HuH-7.5 (cell line): ENCODE measurements at regions not wholly inside any gene's neighbourhood (a gene's known extent, or its start where the extent isn't known, plus 50 kb on each side); places are given as distances from the start of the nearest gene placed in this dataset.
"Not testable (repeated sequence)": the region's sequence is repeated elsewhere in the genome, so short reads cannot be mapped to it uniquely, and the experiment has no call there.

ENCODE experiments used
- DNase-seq: peaks from one replicate; pipeline ENCODE4 v3.0.0; 2011; ENCODE audit warnings: low spot score

DNA sequence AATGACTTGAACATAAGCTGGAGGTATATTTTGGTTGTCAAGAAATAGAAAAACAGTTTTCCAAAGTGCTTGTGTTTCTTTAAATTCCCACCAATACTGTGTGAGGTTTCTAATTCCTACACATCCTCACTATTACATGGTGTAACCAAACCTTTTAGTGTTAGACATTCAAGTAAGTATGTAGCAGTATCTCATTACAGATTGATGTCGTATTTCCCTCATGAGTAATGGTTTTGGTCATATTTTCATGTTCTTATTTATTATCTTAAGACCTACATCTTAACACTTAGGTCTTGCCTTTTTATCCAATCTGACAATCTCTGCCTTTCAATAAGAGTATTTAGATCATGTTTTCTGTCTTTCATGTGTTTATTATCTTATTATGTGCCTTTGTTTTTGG lies 253.7 kb upstream of the ANXA10 start:
- no peak for DNase-seq

DNA sequence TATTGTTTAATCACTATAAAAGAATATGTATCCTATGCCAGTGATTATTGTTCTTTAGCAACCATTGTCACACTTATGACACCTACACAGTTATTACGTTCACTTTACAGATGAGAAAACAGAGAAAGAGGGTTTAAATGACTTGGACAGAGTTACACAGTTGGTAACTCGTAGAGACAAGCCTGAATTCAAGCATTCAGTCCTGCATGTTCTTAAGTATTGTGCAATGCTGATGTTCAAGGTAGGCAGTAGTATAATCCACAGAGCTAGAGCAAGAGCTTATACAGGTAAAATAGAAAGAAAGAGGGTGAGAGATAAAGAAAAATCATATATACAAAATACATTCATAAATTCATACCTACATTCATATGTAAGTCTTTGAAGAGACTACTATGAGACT lies 249.8 kb upstream of the ANXA10 start:
- DNase-seq, result no peak

DNA sequence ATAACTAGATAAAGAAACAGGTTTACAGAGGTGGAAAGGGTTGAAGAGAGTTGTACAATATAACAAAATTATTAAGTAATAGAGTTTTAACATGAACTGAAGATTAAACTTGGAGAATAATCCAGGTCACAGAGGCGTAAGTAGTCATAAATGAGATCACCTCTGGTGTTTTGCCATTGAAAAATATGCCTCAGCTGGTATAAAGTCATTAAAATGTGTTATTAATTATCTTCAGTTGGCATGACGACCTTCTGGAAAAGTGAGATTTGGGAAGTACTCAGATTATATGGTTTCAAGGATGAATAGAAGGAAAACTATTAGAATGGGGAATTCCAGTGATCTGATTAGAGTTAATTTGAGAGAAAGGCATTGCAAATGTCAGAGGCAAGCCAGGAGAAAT lies 237.5 kb upstream of the ANXA10 start:
- no peak for DNase-seq

- not testable (repeated sequence) for DNase-seq
Measured at GRCh38 chr4:167858127-167858526, 234.2 kb upstream of the ANXA10 start.

- DNase-seq, result no peak
Measured at GRCh38 chr4:167867191-167867590, 225.1 kb upstream of the ANXA10 start.

DNA sequence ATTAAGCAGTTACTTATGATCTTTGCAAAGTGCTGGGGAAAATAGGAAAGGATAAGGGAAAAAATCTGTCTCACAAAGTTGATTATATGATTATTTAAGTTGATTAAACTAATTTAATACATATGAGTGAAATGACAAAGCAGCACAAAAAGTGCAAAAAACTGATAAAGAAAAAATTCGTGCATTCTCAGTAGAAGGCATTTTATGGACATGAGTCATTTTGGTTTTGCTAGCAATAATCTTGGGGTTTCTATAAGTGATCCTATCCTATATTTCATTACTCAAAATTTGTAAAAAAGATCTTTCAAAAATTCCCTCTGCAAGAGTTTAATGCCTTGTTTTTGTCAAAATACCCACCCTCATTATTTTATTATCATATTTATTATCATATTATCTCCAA lies 224.2 kb upstream of the ANXA10 start:
- DNase-seq, result no peak

GRCh38 chr4:167873496-167873895 lies 218.8 kb upstream of the ANXA10 start:
- DNase-seq, result no peak

DNA sequence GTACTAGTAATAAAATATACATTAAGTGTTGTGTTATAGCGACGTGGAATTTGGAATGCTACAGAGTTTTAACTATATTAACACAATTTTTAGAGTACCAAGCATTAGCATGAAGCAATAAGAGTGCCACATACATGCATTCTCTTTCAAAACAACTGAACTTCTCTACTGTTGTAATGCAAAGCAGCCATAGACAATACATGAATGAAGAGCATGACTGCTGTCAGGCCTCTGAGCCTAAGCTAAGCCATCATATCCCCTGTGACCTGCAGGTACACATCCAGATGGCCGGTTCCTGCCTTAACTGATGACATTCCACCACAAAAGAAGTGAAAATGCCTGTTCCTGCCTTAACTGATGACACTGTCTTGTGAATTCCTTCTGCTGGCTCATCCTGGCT lies 216.2 kb upstream of the ANXA10 start:
- not testable (repeated sequence) for DNase-seq

GRCh38 chr4:167877826-167878225 lies 214.5 kb upstream of the ANXA10 start:
- not testable (repeated sequence) for DNase-seq

- no peak for DNase-seq
Measured at GRCh38 chr4:167883266-167883665, 209.1 kb upstream of the ANXA10 start.

DNA sequence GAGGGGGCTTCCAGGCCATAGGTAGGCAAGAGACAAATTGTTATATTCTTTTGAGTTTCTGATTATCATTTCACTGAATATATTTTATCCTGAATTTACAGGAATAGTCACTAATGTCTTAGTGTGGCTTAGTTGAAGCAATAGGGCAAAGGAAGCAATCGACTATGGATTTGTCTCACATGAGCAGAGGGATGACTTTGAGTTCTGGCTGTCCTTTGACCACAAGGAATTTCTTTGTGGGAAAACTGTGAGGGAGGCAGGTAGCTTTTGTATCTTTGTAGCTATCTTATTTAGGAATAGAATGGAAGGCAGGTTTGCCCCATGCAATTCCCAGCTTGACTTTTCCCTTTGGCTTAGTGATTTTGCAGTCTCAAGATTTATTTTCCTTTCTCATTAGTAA lies 207.3 kb upstream of the ANXA10 start:
- no peak for DNase-seq

DNA sequence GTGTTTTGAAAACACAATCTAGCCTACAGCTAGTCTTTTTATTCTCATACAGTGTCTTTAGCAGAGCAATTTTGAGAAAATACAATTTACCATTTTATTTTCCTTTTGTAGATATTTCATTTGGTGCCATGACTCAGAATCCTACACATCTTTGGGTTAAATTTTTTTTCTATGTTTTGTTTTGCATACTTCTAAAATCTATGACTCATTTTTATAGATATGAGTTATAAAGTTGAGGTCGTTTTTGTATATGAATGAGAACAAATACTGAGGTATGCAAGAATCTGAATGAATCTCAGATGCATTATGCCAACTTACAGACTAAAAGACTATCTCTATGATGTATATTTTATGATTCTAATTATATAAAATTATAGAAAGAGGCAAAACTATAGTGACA lies 206.5 kb upstream of the ANXA10 start:
- DNase-seq, result no peak

- no peak for DNase-seq
Measured at GRCh38 chr4:167887726-167888125, 204.6 kb upstream of the ANXA10 start.

DNA sequence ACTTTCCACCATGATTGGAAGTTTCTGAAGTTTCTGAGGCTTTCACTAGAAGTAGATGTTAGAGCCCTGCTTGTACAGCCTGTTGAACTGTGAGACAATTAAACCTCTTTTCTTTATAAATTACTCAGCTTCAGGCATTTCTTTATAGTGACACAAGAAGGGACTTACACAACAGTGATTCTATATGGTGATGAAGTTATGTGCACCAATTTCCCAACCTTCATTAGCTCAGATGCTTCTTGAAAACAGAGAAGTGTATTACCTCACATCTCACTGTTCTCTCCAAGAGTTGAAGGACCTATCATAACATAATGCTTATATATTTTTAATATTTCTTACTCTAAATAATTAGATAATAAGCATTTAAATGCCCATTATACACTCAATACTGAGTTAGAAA lies 202.1 kb upstream of the ANXA10 start:
- DNase-seq, result no peak

GRCh38 chr4:167893531-167893930 lies 198.8 kb upstream of the ANXA10 start:
- DNase-seq, result no peak

- DNase-seq, result not testable (repeated sequence)
Measured at GRCh38 chr4:167896260-167896659, 196.1 kb upstream of the ANXA10 start.

- no peak for DNase-seq
Measured at GRCh38 chr4:167897116-167897515, 195.2 kb upstream of the ANXA10 start.

DNA sequence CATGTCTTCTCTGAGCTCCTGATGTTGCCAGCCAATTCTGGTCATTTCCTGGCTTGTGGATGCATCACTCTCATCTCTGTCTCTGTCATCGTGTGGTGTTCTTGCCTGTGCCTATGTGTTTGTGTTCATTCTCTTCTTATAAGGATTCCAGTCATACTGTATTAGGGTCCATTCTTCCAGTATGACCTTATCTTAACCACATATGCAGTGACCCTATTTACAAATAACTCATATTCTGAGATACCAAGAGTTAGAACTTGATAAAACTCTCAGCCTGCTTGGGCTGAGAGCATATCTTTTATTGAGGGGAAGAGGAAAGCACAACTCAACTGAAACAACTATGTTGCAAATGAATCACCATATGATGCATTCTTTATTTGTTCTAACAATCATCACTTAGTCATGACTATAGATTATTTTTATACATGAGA lies 189.0 kb upstream of the ANXA10 start:
- no peak for DNase-seq

DNA sequence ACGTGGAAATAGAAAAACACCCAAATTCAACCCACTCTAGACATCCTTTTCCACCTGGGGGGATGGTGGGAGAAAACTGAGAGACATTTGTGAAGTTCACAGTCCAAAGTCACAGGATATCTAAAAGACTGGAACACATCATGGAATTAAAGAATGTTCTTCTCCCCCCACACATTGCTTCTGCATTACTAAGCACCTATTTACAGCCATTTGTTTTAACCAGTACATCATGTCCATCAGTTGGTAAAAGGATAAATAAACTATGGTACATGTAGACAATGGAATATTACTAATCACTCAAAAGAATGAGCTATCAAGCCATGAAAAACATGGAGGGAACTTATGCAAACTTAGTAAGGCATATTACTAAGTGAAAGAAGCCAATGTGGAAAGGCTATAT lies 185.5 kb upstream of the ANXA10 start:
- no peak for DNase-seq

DNA sequence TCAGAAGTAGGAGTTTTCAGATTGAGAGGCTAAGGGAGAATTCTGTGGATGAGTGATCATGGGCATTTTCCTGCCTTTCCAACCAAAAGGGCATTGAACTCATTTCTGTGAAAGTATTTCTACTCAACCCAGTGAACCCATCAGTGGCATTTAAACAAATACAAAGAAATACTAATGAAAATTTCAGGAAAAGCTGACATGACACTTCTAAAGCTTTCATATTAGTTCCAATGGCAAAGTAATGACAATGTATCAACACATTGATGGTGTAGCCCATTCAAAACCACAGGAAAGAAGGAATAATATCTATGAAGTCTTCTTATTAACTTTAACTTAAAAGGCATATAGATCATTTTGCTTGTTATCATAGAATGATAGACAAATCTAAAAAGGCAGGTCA lies 183.5 kb upstream of the ANXA10 start:
- no peak for DNase-seq

DNA sequence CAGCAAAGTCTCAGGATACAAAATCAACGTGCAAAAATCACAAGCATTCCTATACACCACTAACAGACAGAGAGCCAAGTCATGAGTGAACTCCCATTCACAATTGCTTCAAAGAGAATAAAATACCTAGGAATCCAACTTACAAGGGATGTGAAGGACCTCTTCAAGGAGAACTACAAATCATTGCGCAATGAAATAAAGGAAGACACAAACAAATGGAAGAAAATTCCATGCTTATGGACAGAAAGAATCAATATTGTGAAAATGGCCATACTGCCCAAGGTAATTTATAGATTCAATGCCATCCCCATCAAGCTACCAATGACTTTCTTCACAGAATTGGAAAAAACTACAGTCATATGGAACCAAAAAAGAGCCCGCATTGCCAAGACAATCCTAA lies 179.8 kb upstream of the ANXA10 start:
- not testable (repeated sequence) for DNase-seq

- DNase-seq, result no peak
Measured at GRCh38 chr4:167918077-167918476, 174.3 kb upstream of the ANXA10 start.

GRCh38 chr4:167930166-167930565 lies 162.2 kb upstream of the ANXA10 start:
- no peak for DNase-seq

DNA sequence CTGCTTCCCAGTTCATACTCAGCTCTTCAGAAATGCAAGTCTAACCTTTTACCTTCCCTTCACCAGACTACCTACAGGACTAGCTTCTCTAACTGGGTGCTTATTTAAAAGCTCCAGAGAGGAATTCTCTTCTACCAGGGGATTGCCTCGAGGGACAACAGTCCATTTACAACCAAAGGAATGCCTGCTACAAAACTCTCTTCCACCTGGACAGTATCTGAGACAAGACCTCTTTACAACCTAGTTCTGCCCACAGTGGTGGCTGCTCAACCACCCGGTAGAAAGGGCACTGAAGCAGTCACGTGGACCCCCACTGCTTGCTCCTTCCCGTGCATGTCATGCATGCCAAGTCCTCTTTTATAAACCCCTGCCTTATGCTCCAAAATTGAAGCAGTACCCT lies 158.1 kb upstream of the ANXA10 start:
- no peak for DNase-seq
